GM12865 (cell line): ENCODE measurements at regions not wholly inside any gene's neighbourhood (a gene's known extent, or its start where the extent isn't known, plus 50 kb on each side); places are given as distances from the start of the nearest gene placed in this dataset.

Source experiments
- DNase-seq: peaks from one replicate; pipeline ENCODE4 v3.0.0; 2010; ENCODE audit warnings: low read depth
- H3K4me3 ChIP-seq: 2 replicates; pipeline ENCODE4 v1.5.1; 2011; ENCODE audit warnings: mild to moderate bottlenecking, low read depth, low read length, control low read depth
- TF ChIP-seq, protein P1 (sequence below): IDR thresholded peaks from 2 replicates; pipeline ENCODE4 v1.5.1; 2011; ENCODE audit warnings: low read length, control low read depth, low read depth, inconsistent platforms; ENCODE audit not compliant: insufficient read depth; ENCODE audit errors: missing control alignments

- DNase-seq: no peak
- TF ChIP-seq, protein P1, sequence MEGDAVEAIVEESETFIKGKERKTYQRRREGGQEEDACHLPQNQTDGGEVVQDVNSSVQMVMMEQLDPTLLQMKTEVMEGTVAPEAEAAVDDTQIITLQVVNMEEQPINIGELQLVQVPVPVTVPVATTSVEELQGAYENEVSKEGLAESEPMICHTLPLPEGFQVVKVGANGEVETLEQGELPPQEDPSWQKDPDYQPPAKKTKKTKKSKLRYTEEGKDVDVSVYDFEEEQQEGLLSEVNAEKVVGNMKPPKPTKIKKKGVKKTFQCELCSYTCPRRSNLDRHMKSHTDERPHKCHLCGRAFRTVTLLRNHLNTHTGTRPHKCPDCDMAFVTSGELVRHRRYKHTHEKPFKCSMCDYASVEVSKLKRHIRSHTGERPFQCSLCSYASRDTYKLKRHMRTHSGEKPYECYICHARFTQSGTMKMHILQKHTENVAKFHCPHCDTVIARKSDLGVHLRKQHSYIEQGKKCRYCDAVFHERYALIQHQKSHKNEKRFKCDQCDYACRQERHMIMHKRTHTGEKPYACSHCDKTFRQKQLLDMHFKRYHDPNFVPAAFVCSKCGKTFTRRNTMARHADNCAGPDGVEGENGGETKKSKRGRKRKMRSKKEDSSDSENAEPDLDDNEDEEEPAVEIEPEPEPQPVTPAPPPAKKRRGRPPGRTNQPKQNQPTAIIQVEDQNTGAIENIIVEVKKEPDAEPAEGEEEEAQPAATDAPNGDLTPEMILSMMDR: no peak
- H3K4me3 ChIP-seq: no peak overlapping the region
Observed at GRCh38 chrX:110432091-110432905, 73.7 kb downstream of the RTL9 start.

- TF ChIP-seq, protein P1: no peak
- DNase-seq: no peak
- no peak overlapping the region for H3K4me3 ChIP-seq
Observed at GRCh38 chrX:110432906-110433215, 74.2 kb downstream of the RTL9 start.

DNA sequence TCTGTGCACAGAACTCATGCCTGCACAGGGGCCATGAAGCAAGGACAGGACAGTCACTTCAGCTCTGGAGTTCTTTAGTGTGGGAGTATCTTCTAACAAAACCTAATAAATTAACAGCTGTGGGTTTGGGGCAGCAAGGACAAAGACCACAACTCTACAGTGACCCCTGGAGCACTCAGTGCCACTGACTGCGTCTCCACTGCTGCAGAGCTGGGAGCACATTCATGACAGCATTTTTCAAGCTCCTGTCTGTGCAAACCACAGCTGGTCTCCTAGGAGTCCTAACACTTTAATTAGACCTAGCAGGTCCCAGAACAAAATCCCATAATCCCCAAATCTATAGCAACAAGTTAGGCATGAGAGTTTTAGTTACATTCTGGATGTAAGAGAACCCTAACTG, 76.5 kb downstream of the RTL9 start:
- no peak for DNase-seq
- TF ChIP-seq, protein P1: no peak
- H3K4me3 ChIP-seq: no peak overlapping the region

DNA sequence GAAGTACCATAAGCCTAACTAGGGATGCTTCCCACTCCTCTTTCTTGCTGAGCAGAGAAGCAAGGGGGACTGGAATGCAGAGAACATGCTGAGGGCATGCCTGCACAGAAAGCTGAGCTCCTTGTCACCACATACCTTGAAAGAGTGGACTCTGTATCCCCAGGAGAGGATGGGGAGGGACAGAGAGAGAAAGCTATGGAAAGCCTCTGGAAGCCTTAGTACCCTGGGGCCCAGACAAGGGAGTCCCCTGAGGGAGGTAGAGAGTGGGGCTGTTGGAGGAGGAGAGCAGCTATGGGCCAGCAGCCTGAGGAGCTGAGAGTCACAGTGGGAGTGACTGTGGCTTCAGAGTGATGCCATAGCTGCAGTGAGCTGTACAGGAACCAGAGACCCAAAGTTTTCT, 77.9 kb downstream of the RTL9 start:
- H3K4me3 ChIP-seq: no peak overlapping the region
- TF ChIP-seq, protein P1: no peak
- DNase-seq: no peak

DNA sequence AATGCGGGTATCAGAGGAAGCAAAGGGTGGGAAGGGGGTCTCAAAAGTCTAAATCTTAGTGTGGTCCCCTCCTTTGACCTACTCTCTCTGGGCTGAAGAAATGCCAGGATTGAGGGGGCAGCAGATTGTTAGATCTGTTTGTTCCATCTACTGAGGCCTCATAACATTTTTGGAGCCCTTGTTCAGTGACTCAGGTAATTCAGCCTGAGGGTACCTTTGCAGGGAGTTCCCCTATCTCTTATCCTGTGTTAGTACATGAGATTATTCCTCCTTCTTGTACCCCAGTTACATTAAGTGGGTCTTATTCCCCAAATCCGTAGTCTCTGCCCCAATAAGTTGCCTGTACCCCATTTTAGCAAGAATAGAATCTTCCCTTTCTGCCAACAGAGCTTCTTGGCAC, 79.0 kb downstream of the RTL9 start:
- TF ChIP-seq, protein P1: no peak
- no peak for DNase-seq
- no peak overlapping the region for H3K4me3 ChIP-seq

GRCh38 chrX:110440016-110440805, 81.6 kb downstream of the RTL9 start:
- no peak for DNase-seq
- TF ChIP-seq, protein P1: no peak
- no peak overlapping the region for H3K4me3 ChIP-seq
